PC-9 (cell line): ENCODE measurements at regions not wholly inside any gene's neighbourhood (a gene's known extent, or its start where the extent isn't known, plus 50 kb on each side); places are given as distances from the start of the nearest gene placed in this dataset.

Source experiments
- EZH2 ChIP-seq: fragments of 200-600 bp; sonication (generic); IDR thresholded peaks from 2 replicates; pipeline ENCODE4 v1.8.0; 2017; ENCODE audit warnings: antibody characterized with exemption, low read depth
- TF ChIP-seq, protein P1 (sequence below): fragments of 200-600 bp; sonication (generic); conservative IDR thresholded peaks from 2 replicates; pipeline ENCODE4 v1.6.1; 2017; ENCODE audit warnings: mixed run types, antibody characterized with exemption, mild to moderate bottlenecking, moderate library complexity

DNA sequence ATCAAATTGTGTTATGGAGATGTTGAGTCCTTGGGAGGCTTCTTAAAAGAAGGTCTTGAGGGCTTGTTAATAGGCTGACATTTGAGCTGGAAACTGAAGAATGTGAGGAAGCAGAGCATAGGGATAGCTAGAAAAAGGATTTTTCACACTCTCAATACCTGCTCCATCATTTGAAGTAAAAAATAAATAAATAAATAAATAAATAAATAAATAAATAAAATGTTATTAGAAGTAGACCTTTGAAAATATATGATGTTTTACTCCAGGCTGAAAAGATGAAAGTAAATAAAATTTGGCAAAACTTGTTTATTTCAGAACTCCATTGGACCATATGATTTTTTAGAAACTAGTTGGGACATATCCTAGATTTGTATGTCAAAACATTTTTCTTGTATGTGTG is 1757.8 kb upstream of the TENM3 start:
- TF ChIP-seq, protein P1, sequence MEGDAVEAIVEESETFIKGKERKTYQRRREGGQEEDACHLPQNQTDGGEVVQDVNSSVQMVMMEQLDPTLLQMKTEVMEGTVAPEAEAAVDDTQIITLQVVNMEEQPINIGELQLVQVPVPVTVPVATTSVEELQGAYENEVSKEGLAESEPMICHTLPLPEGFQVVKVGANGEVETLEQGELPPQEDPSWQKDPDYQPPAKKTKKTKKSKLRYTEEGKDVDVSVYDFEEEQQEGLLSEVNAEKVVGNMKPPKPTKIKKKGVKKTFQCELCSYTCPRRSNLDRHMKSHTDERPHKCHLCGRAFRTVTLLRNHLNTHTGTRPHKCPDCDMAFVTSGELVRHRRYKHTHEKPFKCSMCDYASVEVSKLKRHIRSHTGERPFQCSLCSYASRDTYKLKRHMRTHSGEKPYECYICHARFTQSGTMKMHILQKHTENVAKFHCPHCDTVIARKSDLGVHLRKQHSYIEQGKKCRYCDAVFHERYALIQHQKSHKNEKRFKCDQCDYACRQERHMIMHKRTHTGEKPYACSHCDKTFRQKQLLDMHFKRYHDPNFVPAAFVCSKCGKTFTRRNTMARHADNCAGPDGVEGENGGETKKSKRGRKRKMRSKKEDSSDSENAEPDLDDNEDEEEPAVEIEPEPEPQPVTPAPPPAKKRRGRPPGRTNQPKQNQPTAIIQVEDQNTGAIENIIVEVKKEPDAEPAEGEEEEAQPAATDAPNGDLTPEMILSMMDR = no peak
- no peak for TF ChIP-seq EZH2
